Gastroesophageal sphincter (tissue), 4 donors: ENCODE measurements at regions not wholly inside any gene's neighbourhood (a gene's known extent, or its start where the extent isn't known, plus 50 kb on each side); places are given as distances from the start of the nearest gene placed in this dataset.

ENCODE experiments used
- ATAC-seq: fragments of 150-250 bp; one replicate; pipeline ENCODE4 v1.9.1; 2016; ENCODE audit warnings: mild to moderate bottlenecking, moderate library complexity
- H3K27ac ChIP-seq, 4 donors: fragments of 200-600 bp; sonication (generic) in 3 of 4; 1 replicate in 3 of 4; 2 replicates in 1 of 4; pipeline ENCODE4 v1.5.1; 2016 to 2019
- H3K27me3 ChIP-seq: fragments of 200-600 bp; sonication (generic); one replicate; pipeline ENCODE4 v1.5.1; 2019
- H3K36me3 ChIP-seq, 2 donors: fragments of 200-600 bp; sonication (generic); one replicate each; pipeline ENCODE4 v1.5.1; 2019; ENCODE audit warnings: control low read depth in 1 of 2
- H3K4me1 ChIP-seq, 3 donors: fragments of 200-600 bp; sonication (generic); 1 replicate in 2 of 3; 2 replicates in 1 of 3; pipeline ENCODE4 v1.5.1; 2016 to 2019; ENCODE audit warnings: control low read depth in 2 of 3
- H3K4me3 ChIP-seq, 2 donors: fragments of 200-600 bp; sonication (generic); one replicate each; pipeline ENCODE4 v1.5.1; 2019; ENCODE audit warnings: mild to moderate bottlenecking in 1 of 2, moderate library complexity in 1 of 2
- H3K9me3 ChIP-seq, 3 donors: fragments of 200-600 bp; sonication (generic); one replicate each; pipeline ENCODE4 v1.5.1; 2017 to 2019; ENCODE audit warnings: control low read depth in 2 of 3
- CTCF ChIP-seq, 4 experiments: fragments of 200-600 bp in 2 of 4; fragments of 450-650 bp in 2 of 4; sonication (generic) in 1 of 4; IDR thresholded peaks; one replicate each; pipeline ENCODE4 v1.5.1; 2017 to 2019; ENCODE audit warnings: antibody characterized with exemption in 4 of 4, mild to moderate bottlenecking in 2 of 4, moderate library complexity in 2 of 4
- EP300 ChIP-seq: sonication (generic); formaldehyde crosslinking; IDR thresholded peaks from one replicate; pipeline ENCODE4 v1.6.1; 2017; ENCODE audit warnings: antibody characterized with exemption, mild to moderate bottlenecking
- POLR2A ChIP-seq, 2 donors: fragments of 450-650 bp; IDR thresholded peaks; one replicate each; pipeline ENCODE4 v1.6.1; 2017; ENCODE audit warnings: antibody characterized with exemption in 2 of 2, mild to moderate bottlenecking in 2 of 2, moderate library complexity in 1 of 2
- POLR2AphosphoS5 ChIP-seq: sonication (generic); formaldehyde crosslinking; IDR thresholded peaks from one replicate; pipeline ENCODE4 v1.6.1; 2017; ENCODE audit warnings: antibody characterized with exemption
- WGBS, 2 donors: methylation state at CpG; one replicate each; pipeline ENCODE4 v1.1.5; 2018; ENCODE audit warnings: low coverage in 1 of 2; 5-methylcytosine and 5-hydroxymethylcytosine counted together

GRCh38 chr17:6233339-6233738, 163.2 kb downstream of the WSCD1 start:
- Histone ChIP-seq H3K36me3 (no peaks in the 10 kb centered on the region), H3K27ac (no peak overlapping the region), H3K4me1 (no peaks in the 10 kb centered on the region), H3K27me3 (peaks cover 13% of the 10 kb centered on the region), H3K4me3 (no peak overlapping the region), H3K9me3 (no peaks in the 10 kb centered on the region)
- WGBS, 2 donors, result 73 to 80% methylated on average over 2 to 4 of the region's 4 CpGs
- no peak for TF ChIP-seq EP300
- TF ChIP-seq POLR2AphosphoS5, result no peak
- TF ChIP-seq CTCF (IDR thresholded peaks at IDR 0.05), result no peak
- TF ChIP-seq POLR2A (IDR thresholded peaks at IDR 0.05), result no peak
- no peak for ATAC-seq

GRCh38 chr17:6232732-6233101, 162.5 kb downstream of the WSCD1 start:
- TF ChIP-seq POLR2A (IDR thresholded peaks at IDR 0.05), result no peak
- TF ChIP-seq POLR2AphosphoS5, result no peak
- TF ChIP-seq CTCF (IDR thresholded peaks at IDR 0.05), result no peak
- no peak for TF ChIP-seq EP300
- no peaks in the 10 kb centered on the region for H3K36me3 ChIP-seq
- no peak overlapping the region for H3K27ac ChIP-seq
- no peak for ATAC-seq
- H3K27me3 ChIP-seq, result peaks cover 6% of the 10 kb centered on the region
- H3K4me3 ChIP-seq, result no peak overlapping the region
- WGBS, 2 donors, result 61 to 77% methylated on average over 10 to 12 of the region's 12 CpGs
- H3K4me1 ChIP-seq, result no peaks in the 10 kb centered on the region
- H3K9me3 ChIP-seq, result no peaks in the 10 kb centered on the region

GRCh38 chr17:6231886-6232731, 161.9 kb downstream of the WSCD1 start:
- Histone ChIP-seq H3K27me3 (peaks cover 4% of the 10 kb centered on the region), H3K4me3 (no peak overlapping the region), H3K36me3 (no peaks in the 10 kb centered on the region), H3K4me1 (no peaks in the 10 kb centered on the region), H3K9me3 (no peaks in the 10 kb centered on the region), H3K27ac (no peak overlapping the region)
- 50 to 67% methylated on average over 3 to 17 of the region's 21 CpGs for WGBS, 2 donors
- ATAC-seq, result no peak
- TF ChIP-seq POLR2A (IDR thresholded peaks at IDR 0.05), result no peak
- TF ChIP-seq POLR2AphosphoS5, result no peak
- TF ChIP-seq CTCF (IDR thresholded peaks at IDR 0.05), result no peak
- no peak for TF ChIP-seq EP300

- no peak for ATAC-seq
- no peak for TF ChIP-seq POLR2A (IDR thresholded peaks at IDR 0.05)
- no peak for TF ChIP-seq CTCF (IDR thresholded peaks at IDR 0.05)
- TF ChIP-seq POLR2AphosphoS5, result no peak
- no peak for TF ChIP-seq EP300
- 63 to 84% methylated on average over 3 to 8 of the region's 8 CpGs for WGBS, 2 donors
- Histone ChIP-seq H3K9me3 (no peaks in the 10 kb centered on the region), H3K4me1 (no peaks in the 10 kb centered on the region), H3K4me3 (no peak overlapping the region), H3K36me3 (no peaks in the 10 kb centered on the region), H3K27ac (no peak overlapping the region), H3K27me3 (peaks cover 4% of the 10 kb centered on the region)
Measured at GRCh38 chr17:6231465-6231864, 161.3 kb downstream of the WSCD1 start.

GRCh38 chr17:6218333-6218732, 148.2 kb downstream of the WSCD1 start:
- Histone ChIP-seq H3K4me3 (no peak overlapping the region), H3K36me3 (no peaks in the 10 kb centered on the region), H3K27ac (no peak overlapping the region), H3K27me3 (peaks cover 55% of the 10 kb centered on the region), H3K4me1 (no peaks in the 10 kb centered on the region), H3K9me3 (peaks cover 0 to 6% (median 2%) of the 10 kb centered on the region in 3 donors)
- no peak for TF ChIP-seq POLR2A (IDR thresholded peaks at IDR 0.05)
- no peak for TF ChIP-seq CTCF (IDR thresholded peaks at IDR 0.05)
- TF ChIP-seq POLR2AphosphoS5, result no peak
- TF ChIP-seq EP300, result no peak
- ATAC-seq, result no peak
- 86 to 88% methylated on average over 5 to 7 of the region's 7 CpGs for WGBS, 2 donors
